ENCODE measurements at regions not wholly inside any gene's neighbourhood (a gene's known extent, or its start where the extent isn't known, plus 50 kb on each side); places are given as distances from the start of the nearest gene placed in this dataset.
"Not testable (repeated sequence)": the region's sequence is repeated elsewhere in the genome, so short reads cannot be mapped to it uniquely, and the experiment has no call there.

DNA sequence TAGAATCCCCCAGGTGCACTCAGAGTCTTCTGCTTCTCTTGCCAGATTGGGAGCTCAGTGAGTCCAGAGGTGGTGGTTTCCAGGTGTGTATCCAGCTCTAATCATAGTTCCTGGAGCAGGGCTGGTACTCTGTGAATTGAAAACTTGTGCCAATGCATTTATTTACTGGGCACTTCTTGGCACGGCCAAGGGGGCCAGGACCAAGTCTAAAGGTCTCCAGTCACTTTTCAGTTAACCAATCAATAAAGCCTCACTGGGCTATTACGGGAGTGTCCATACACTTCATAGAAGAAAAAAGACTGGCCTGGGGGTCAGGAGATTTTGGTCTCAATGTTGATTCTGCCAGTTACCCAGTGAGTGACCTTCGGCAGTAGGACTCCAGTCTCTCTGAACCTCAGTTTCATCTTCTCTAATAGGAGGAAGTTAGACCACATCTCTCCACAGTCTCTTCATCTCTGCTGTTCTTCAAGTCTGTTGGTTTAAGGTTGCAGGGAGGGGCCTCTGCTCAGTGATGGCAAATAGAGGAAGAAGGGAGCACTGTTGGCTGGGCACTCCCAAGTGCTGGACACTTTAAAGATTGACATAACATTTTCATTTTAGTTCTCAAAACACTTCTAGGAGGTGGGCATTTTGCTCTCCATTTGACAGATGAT lies 188.5 kb upstream of the E2F8 start:
- no peak for DNase-seq

DNA sequence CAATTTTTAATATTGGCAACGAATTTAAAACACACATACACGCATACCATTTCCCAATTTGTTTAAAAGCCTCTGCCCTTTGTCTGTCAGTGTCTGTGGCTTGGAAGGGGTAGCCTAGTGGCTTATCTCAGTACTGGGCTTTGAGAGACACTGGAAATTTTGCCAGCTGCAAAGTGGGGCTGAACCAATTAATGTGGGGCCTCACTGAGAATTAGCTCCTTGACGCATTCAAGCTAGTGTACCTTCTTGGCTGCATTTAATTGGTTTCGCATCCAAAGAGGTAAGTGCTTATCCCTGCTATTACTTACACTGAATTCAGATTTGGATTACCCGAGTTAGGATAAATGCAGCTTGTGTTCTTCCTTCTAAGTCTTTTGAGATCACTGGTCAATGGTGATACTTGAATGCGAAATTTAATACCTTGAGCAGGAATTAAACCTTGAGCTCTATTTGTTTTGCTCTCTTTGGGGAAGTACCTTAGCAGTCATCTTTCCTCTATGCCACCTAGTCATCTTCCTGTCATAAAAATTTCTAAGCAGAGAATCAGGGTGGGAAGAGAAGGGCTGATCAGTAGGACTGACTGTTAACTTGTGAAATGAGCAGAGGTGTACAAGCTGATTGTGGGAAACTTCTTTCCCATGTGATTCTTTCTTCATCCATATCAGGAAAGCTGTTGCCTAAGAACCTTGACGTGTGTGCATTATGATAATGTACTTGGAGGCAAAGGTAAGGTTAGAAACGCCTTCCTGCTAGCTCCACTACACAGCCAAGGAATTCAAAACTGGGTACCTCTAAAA lies 187.7 kb upstream of the E2F8 start:
- DNase-seq = no peak

DNA sequence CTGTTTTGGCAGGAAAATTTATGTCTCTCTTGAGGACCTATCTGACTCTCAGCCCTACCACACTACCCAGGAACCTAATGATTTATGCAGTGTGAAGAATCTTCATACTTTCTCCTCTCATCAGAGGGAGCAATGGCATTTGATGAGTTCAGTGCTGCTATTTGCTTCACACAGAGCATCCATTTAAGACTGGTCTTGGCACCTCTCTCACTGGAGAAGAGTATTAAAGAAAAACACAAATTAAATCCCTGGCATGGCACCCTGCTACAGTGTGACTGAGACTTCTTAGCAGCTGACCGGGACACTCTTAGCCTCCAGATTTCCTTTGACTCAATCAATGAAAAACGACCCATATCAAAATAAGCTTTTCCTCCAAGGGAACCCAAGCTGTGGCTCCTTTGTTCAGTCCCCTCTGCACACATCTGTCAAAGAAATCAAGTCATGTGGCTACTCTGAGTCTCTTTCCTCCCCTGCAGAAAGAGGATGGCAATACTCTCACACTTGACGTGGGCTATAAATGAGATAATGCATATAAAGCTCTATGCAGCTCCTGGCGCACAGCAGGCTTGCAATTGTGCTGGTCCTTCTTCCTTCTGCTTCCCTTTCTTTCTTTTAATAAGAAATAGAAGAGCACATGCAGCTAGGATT lies 186.1 kb upstream of the E2F8 start:
- no peak for DNase-seq

DNA sequence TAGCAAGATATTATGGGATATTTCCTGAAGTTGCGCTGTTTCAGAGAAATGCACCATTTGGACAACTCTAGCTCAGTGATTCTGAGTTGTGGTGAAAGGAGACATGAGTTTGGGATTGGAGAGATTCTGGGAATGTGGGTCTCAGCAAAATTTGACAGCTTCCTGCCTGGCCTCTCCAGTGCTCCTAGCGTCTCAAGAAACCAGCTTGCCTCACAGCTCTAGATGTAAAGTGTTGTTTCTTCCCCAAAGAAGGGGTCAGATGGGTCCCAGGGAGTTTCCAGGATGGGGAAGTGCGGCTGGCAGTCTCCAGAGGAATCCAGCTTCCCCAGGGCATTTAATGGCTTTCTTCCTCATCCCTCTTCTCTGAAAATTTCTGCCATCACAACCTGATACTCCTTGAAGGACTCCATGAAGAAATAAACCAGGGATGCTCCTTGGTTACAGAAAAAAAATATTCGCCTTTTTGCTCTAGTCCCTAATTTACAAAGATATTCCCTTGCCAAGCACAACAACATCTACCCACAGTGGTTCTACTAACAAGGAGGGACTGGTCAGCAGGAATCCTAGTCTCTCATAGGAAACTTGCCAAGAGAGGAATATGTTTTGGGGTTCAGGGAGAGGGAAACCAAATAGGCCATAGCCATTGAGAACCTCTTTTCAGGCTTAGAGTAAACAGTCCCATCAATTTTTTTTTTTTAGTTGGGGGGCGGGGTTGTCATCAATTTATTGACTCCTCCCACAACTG lies 185.4 kb upstream of the E2F8 start:
- DNase-seq = no peak

DNA sequence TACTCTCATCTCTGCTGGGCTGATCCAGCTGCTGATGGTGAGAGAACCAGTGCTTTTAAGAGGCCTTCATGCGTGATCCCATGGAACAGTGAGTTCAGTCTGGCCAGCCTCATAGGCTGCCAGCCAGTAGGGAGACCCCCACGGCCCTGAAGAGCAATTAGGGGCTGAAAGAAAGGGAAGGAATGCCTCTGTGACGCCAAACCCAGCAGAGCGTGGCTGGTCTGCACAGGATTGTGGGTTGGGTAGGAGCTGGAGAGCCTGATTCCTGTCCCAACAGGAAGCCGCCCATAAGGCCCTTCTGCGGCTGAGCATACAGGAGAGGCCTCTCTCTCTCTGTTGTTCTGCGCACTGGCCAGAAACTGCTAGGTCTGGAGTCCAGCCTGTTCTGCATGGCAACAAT lies 181.5 kb upstream of the E2F8 start:
- no peak for DNase-seq

DNA sequence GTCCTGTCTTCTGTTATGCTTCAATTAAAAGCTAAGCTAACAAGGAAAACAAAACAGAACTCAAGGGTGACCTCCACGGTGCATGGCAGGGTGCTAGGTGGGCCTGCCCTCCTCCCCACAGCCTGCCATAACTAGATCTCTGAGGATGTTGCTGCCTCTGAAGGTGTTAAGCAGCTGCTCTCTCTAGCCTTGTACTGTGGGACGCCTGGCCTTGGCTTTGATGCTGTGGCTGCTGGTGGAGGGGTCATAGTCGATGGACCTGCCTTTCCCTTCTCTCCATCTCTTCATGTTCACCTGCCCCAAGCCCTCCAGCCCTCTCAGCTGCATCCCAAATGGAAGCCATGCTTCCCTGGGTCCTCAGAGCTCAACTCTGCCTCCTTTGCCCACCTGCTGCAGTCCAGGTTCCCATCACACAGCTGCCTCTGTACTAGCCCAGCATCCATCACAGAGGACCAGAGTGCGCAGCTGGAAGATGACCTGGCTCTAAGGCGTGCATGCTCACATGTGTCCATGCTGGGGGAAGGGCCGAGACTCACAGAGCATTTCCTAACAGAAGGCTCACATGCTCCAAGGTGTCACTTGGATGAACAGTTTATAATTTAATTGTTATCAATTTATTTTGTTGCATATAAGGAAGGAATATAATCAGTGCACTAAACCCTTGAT lies 180.3 kb upstream of the E2F8 start:
- DNase-seq = no peak

DNA sequence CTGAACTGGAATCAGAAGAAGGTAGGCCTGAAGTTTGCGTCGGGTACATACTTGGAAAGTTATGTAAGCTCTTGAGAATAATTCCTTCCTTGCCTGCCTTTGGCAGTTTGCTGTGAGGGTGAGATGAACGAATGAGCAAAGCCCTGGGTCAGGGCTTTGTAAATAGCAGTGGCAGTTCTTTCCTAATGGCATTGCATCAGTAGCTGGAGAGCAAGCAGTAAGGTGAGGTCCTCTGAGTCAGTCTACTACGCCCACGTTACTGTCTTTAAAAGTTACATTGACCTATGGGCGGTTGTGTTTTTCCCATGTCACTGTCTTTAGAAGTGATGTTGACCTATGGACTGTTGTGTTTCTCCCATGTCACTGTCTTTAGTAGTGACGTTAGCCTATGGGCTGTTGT lies 179.1 kb upstream of the E2F8 start:
- DNase-seq = no peak

DNA sequence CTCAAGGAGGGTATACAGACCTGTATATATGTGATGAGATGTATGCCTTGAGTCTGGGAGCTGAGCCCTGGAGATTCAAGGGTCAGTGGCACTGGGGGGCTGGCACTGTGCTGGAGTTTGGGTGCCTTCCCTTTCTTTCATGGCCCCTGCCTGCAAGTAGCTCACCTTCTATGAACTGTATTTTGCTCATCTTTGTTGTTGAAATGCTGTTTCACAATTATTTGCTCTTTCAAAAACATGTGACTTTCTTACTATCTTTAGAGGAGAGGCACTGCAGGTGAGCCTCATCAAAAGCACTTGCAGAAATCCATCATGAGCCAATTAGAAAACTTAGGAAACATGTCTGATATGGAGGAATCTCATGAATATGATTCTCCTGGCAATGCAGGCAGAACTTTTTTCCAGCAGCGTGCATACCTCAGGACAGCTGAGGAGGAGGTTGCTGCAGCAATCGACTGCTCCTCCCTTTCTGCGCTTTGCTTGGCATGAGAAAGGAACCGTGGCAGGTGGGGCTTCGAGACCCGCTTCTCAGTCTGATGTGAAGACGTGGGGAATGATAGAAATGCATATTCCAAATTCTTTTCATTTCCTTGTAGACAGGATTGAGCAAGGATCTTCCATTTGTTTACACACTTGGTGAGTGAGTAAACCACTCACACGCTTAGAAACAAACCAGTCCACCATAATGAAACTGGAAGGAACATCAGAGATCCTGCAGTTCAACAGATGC lies 178.4 kb upstream of the E2F8 start:
- DNase-seq = no peak

DNA sequence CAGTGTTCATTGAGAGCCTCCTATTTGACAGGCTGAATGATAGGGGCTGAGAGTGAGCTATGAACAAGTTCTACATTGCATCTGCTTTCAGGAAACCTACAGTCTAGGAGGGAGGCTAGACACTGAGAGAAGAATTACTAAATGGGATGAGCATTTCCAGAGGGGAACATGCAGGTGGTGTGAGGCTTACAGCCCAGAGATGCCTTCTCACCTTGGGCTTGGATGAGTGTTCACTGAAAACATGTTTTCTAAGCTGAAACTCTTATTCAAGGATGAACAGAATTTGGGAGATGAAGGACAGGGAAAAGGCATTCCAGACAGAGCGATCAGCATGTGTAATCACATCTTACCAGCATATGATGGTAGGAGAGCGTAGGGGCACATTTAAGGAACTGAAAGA lies 177.5 kb upstream of the E2F8 start:
- no peak for DNase-seq

DNA sequence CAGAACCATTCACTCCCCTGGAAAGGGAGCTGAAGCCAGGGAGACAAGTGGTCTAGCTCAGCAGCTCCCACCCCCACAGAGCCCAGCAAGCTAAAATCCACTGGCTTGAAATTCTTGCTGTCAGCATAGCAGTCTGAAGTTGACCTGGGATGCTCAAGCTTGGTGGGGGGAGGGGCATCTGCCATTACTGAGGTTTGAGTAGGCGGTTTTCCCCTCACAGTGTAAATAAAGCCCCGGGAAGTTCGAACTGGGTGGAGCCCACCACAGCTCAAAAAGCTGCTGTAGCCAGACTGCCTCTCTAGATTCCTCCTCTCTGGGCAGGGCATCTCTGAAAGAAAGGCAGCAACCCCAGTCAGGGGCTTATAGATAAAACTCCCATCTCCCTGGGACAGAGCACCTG lies 171.3 kb upstream of the E2F8 start:
- not testable (repeated sequence) for DNase-seq

DNA sequence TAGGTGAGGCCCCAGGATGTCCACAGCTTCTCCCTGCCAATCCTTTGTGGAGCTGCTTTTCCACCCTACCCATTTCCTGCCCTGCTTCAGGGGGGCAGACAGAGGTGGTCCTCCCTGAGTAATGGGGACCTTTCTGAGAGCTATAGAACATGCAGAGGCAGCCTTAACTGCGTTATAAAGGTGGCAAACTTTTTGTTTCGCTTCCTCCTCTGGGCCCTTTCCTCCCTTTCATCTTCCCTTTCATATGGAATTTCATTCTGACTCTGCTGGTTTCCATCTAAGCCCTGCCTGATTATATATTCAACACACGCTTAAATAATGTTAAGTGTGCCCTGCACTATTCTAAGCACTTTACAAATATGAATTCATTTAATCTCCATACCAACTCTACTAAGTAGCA lies 169.3 kb upstream of the E2F8 start:
- DNase-seq = no peak

DNA sequence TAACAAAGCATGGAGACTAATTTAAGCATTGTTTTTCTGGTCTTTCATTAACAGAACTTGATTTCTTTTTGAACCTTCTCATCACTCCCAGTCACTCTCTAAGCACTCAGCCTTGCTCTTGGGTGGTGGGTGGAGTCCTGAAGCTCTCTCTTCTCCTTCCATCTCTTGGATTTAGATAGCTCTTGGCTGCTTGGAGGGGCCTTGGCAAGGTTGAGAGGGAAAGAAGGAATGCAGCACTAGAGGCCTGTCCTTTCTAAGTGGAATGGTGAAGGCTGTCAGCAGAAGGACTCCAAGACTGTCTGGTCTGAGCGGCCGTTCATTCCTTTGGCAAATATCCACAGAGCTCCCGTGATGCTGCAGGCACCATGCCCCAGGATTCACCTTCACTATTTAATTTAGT lies 168.6 kb upstream of the E2F8 start:
- no peak for DNase-seq

DNA sequence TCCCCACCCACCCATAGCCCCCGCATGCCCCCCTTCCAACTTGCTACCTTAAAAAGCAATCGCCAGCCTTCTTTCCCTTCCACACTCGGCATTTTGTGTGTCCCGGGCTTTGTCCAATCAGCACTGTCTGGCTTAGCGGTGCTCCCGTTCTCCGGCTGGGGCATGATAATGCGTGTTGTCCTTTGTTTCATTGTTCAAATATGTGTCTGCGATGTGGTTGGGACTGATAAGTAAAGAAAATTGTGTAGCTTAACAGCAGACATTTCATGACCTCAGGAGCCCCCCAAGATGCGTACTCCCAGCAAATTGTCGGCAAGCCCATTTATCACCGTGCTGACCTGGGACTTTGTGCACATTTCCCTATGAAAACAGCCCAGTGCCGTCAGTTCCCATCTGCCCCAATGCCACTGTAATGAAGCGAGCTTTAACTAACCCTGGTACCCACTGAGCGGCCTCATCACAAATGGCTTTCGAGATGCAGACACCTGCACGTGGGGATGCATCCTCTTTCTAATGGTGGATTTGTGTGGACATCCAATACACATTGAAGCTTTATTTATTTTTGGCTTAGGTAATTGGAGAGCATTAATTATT lies 167.0 kb upstream of the E2F8 start:
- no peak for DNase-seq

DNA sequence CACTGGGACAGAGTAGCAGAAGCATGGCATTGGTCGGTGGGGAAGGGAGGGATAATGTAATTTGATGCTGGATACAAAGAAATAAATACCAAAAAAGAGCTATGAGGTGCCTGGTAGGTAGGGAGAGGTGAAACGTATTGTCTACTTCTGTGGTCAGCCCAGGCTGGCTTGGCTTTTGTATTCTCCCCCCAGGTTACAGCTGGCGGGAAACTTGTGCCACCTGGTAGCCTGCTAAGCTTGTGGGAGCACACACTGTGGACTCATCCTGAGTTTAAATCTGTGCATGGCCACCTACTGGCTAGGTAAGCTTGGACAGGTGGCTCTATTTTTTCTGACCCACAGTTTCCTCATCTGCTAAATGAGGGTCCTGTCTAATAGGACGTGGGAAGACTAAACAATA lies 165.2 kb upstream of the E2F8 start:
- no peak for DNase-seq

DNA sequence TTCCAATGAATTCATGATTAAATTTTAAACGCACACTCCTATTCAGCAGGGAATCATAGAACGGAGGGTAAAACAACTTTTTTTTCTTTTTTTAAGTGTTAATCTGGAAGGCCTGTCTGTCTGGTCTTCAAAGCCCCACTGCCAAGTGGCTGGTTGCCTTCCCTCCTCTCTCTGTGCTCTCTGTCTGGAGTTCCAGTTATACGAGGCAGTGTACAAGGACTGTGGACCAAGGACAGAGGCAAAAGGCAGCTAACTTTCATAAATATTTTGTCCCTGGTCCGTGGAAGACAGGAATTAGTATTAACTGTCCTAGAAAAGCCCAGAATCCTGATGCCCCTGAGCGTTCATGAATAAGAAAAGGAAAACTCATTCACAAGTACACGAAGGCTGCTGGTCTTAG lies 164.0 kb upstream of the E2F8 start:
- no peak for DNase-seq

DNA sequence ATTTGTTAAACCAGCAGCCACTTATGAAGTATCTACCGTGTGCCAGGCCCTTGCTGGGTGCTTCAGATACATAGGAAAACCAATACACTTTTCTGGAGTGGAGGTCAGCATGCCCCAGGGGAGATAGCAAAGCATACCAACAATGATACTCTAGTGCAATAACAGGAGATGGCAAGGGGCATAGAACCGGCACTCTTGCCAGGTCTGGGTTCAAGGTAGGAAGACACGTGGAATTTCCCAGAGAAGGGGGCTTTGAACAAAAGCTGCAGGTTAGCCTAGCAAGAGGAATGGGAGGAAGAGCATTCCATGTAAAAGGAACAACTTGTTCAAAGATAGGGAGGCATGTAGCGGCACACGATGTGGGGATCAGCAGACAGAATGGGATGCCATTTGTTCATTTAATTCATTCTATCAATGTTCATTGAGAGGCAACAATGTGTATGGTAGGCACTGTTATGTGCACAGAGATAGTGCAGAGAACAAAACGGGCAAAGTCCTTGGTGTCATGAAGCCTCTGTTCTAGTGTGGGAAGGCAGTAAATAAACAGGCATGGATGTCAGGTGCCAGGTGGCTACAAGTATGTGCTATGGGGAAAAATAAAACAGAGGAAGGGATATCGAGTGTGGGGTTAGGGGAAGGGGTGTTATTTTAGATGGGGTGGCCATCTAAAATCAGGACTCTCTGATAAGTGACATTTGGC lies 162.6 kb upstream of the E2F8 start:
- no peak for DNase-seq

DNA sequence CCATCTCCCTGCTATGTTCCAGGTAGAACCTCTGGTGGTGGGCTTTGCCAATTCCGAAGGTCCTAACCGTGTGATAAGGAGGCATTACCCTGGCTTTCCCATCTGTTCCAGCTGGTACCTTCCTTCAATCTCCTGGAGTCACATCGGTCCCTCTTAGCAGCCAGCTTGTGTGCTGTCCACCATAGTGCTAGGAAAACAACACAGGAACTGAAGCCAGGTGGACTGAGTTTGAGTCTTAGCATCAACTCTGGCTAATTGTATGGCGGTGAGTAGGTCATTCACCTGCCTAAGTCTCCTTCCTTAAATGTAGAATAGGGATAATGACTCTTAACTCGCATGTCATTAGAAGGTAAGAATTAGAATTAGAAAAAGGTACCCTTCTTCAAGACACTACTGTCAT lies 159.6 kb upstream of the E2F8 start:
- no peak for DNase-seq

DNA sequence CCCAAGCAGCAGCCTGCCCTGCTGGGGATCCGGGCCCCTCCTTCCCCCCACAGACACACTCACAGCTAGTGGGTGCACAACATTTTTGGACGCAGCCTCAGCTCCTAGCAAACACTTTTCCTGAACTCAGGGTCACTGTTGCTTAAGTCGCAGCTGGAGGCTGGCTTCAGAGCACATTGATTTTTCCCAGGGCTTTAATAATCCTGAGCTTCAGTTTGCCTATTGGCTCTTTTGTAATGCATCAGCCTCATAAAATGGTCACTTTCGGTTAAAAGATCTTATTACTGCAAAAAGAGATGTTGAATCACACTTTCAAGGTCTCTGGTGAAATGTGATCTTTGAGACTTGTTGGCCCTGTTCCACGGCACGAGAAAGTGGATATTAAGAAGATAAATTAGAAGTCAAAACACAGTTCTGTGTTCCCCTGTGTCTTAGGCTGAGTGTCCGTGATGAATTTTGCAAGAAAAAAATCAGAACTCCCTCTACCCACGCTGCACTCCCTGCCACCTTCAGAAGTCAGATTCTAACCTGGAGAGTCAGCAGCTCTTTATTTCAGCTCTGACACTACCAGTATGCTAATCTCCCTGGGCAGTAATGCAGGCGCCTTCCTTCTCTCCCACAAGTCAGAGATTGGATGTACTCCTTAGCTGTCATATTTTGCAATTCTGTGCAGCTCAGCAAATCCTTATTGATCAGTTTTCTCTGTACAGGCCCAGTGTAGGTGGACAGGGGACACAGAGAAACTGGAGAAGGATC lies 158.2 kb upstream of the E2F8 start:
- no peak for DNase-seq

DNA sequence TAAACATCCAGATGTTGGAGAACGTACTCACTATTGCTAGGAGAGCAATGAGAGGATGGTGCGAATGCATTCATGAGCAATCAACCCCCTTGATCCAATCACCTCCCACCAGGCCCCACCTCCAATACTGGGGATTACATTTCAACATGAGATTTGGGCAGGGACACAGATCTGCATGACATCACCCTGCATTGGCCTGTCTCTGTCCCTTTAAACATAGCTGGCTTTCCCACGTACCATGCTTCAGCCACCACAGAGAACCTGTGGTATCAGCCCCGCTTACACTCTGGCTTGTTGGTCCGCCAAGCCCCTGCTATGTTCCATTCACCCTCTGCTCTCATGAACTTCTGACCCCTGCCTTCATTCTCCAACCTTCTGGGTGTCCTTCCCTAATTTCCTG lies 157.5 kb upstream of the E2F8 start:
- no peak for DNase-seq

DNA sequence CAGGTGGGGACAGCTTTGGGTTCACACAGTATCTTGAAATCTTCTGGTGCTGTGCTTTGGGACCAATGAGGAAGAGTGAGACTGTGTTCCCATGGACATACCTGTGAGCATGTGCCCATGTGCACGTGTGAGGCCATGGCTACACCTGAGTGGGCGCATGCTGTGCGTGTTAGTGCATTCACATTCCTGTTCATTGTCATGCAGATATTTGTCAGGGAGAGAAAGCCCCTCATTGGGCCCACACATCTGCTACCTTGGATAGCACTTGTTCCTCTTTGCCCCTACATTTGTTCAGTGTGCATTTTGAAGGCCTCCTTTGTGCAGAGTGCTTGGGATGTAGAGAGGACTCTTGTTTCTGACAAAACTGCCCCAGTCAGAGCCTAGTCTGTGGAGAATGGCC lies 154.3 kb upstream of the E2F8 start:
- DNase-seq = no peak

Data from hematopoietic multipotent progenitor cell treated with erythropoietin and hydrocortisone succinate and interleukin-3 and kit ligand, for 6 days (in vitro differentiated cells).